ENCODE measurements at regions not wholly inside any gene's neighbourhood (a gene's known extent, or its start where the extent isn't known, plus 50 kb on each side); places are given as distances from the start of the nearest gene placed in this dataset.

DNA sequence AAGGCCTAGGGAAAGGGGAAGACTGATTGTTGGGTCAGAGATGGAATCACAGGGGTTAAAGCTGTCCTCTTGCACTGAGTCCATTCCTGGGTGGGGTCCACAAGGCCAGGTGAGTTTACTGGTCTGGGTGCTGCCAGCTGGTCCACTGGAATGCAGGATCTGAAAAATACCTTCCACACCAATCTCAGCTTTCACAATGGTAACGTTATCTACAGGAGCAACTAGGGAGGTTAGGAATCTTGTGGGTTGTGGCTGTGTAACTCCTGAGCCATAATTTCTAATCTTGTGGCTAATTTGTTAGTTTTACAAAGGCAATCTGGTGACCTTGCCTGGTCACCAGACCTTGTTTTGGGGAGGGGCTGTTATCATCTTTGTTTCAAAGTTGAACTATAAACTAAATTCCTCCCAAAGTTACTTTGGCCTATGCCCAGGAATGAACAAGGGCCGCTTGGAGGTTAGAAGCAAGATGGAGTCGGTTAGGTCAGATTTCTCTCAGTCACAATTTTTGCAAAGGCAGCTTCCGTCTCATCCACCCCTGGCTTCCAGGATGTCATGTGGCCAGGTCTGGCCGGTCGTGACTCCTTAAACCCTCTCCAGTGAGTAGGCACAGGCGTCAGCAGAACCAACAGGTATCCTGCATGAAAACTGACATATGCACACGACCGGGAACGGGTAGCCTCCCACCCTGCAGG, 123.3 kb upstream of the SH3BP4 start:
- no peaks in the 10 kb centered on the region for H3K9me3 ChIP-seq (ENCODE audit: control insufficient read depth, low read depth, low read length)
- no peak overlapping the region for H3K4me2 ChIP-seq (ENCODE audit: control insufficient read depth, extremely low read depth, insufficient read depth, low read depth, low read length)
- no peaks in the 10 kb centered on the region for H3K9me1 ChIP-seq (ENCODE audit: control insufficient read depth, extremely low read depth, insufficient read depth, low read length)
- dilution Hi-C loops (cut with MboI; ENCODE audit: extremely low pct_ligation_motif_present, low sequenced_read_pairs): no loop called here
- DNase-seq (ENCODE audit: low read depth, low spot score): no peak
- TF ChIP-seq CTCF (optimal IDR thresholded peaks at IDR 0.05 in 1 of 3, IDR thresholded peaks at IDR 0.05 in 1 of 3, conservative IDR thresholded peaks at IDR 0.05 in 1 of 3; ENCODE audit: extremely low read depth in 1 of 3, insufficient read depth in 2 of 3, low read length in 3 of 3): no peak
- TF ChIP-seq EZH2 (IDR thresholded peaks at IDR 0.05; ENCODE audit: low read length): no peak
- no peak overlapping the region for H3K9ac ChIP-seq (ENCODE audit: control insufficient read depth, extremely low read depth, insufficient read depth, low read length)
- no peaks in the 10 kb centered on the region for H3K79me2 ChIP-seq (ENCODE audit: control insufficient read depth, insufficient read depth, low read length)
- no peaks in the 10 kb centered on the region for H3K27me3 ChIP-seq (ENCODE audit: control insufficient read depth, extremely low read depth, insufficient read depth, low read length)
- H3K4me1 ChIP-seq (ENCODE audit: control insufficient read depth, extremely low read depth, insufficient read depth, low read length): no peaks in the 10 kb centered on the region
- H3K27ac ChIP-seq (ENCODE audit: control insufficient read depth, insufficient read depth, low read length): no peak overlapping the region
- H3K36me3 ChIP-seq (ENCODE audit: control insufficient read depth in 2 of 2, extremely low read depth in 1 of 2, insufficient read depth in 2 of 2, low read length in 2 of 2): no peaks in the 10 kb centered on the region
- no peak for FAIRE-seq
- H4K20me1 ChIP-seq (ENCODE audit: control insufficient read depth, extremely low read depth, insufficient read depth, low read length): no peaks in the 10 kb centered on the region
- H3K4me3 ChIP-seq (ENCODE audit: control insufficient read depth in 2 of 3, extremely low read depth in 1 of 3, insufficient read depth in 2 of 3, low read depth in 1 of 3, low read length in 3 of 3): no peak overlapping the region
- H2AFZ ChIP-seq (ENCODE audit: control insufficient read depth, low read length): no peak overlapping the region

- no peaks in the 10 kb centered on the region for H3K79me2 ChIP-seq (ENCODE audit: control insufficient read depth, insufficient read depth, low read length)
- no peaks in the 10 kb centered on the region for H3K36me3 ChIP-seq (ENCODE audit: control insufficient read depth in 2 of 2, extremely low read depth in 1 of 2, insufficient read depth in 2 of 2, low read length in 2 of 2)
- no peak overlapping the region for H3K4me2 ChIP-seq (ENCODE audit: control insufficient read depth, extremely low read depth, insufficient read depth, low read depth, low read length)
- TF ChIP-seq EZH2 (IDR thresholded peaks at IDR 0.05; ENCODE audit: low read length): no peak
- no peak for TF ChIP-seq CTCF (optimal IDR thresholded peaks at IDR 0.05 in 1 of 3, IDR thresholded peaks at IDR 0.05 in 1 of 3, conservative IDR thresholded peaks at IDR 0.05 in 1 of 3; ENCODE audit: extremely low read depth in 1 of 3, insufficient read depth in 2 of 3, low read length in 3 of 3)
- no peak for DNase-seq (ENCODE audit: low read depth, low spot score)
- H3K4me3 ChIP-seq (ENCODE audit: control insufficient read depth in 2 of 3, extremely low read depth in 1 of 3, insufficient read depth in 2 of 3, low read depth in 1 of 3, low read length in 3 of 3): no peak overlapping the region
- H3K27ac ChIP-seq (ENCODE audit: control insufficient read depth, insufficient read depth, low read length): no peak overlapping the region
- H3K9me1 ChIP-seq (ENCODE audit: control insufficient read depth, extremely low read depth, insufficient read depth, low read length): no peaks in the 10 kb centered on the region
- no peak for FAIRE-seq
- no peaks in the 10 kb centered on the region for H4K20me1 ChIP-seq (ENCODE audit: control insufficient read depth, extremely low read depth, insufficient read depth, low read length)
- no peaks in the 10 kb centered on the region for H3K4me1 ChIP-seq (ENCODE audit: control insufficient read depth, extremely low read depth, insufficient read depth, low read length)
- dilution Hi-C loops (cut with MboI; ENCODE audit: extremely low pct_ligation_motif_present, low sequenced_read_pairs): no loop called here
- no peaks in the 10 kb centered on the region for H3K9me3 ChIP-seq (ENCODE audit: control insufficient read depth, low read depth, low read length)
- H3K27me3 ChIP-seq (ENCODE audit: control insufficient read depth, extremely low read depth, insufficient read depth, low read length): no peaks in the 10 kb centered on the region
- no peak overlapping the region for H3K9ac ChIP-seq (ENCODE audit: control insufficient read depth, extremely low read depth, insufficient read depth, low read length)
- H2AFZ ChIP-seq (ENCODE audit: control insufficient read depth, low read length): no peak overlapping the region
These were observed 124.5 kb upstream of the SH3BP4 start for GRCh38 chr2:234827096-234827860.

Data from keratinocyte (primary cell).